WTC11 (cell line): ENCODE measurements at regions not wholly inside any gene's neighbourhood (a gene's known extent, or its start where the extent isn't known, plus 50 kb on each side); places are given as distances from the start of the nearest gene placed in this dataset.

ENCODE experiments used
- ATAC-seq: fragments of 200-7000 bp; cut with Tn5 transposase; 2 replicates; pipeline ENCODE4 v1.10.0; 2021; ENCODE audit warnings: mild to moderate bottlenecking, moderate library complexity
- CTCF ChIA-PET: fragments of 300-600 bp; sonication (Branson Sonifier 250); formaldehyde crosslinking; loops from one replicate; lab custom pipeline; 2021; ENCODE audit warnings: antibody characterized with exemption; lab: Charles Lee
- POLR2A ChIA-PET: fragments of 350-600 bp; sonication (Branson Sonifier 250); formaldehyde crosslinking; loops from one replicate; lab custom pipeline; 2021; ENCODE audit warnings: antibody characterized with exemption; lab: Charles Lee
- DNase-seq: peaks from one replicate; pipeline ENCODE4 v3.0.0; 2021; ENCODE audit warnings: low spot score
- H3K27ac Mint-ChIP-seq: 2 replicates; pipeline ENCODE4 v1.8.0; 2021; ENCODE audit warnings: mixed read lengths
- H3K27me3 Mint-ChIP-seq: 2 replicates; pipeline ENCODE4 v1.8.0; 2021; ENCODE audit warnings: low read depth, mild to moderate bottlenecking, moderate library complexity, mixed read lengths
- H3K36me3 Mint-ChIP-seq: 2 replicates; pipeline ENCODE4 v1.8.0; 2021; ENCODE audit warnings: mixed read lengths
- H3K4me1 Mint-ChIP-seq: 2 replicates; pipeline ENCODE4 v1.8.0; 2022; ENCODE audit warnings: mixed read lengths
- H3K4me3 Mint-ChIP-seq: 2 replicates; pipeline ENCODE4 v1.8.0; 2021; ENCODE audit warnings: mild to moderate bottlenecking, moderate library complexity, mixed read lengths
- H3K9me3 Mint-ChIP-seq: 2 replicates; pipeline ENCODE4 v1.8.0; 2021; ENCODE audit warnings: mixed read lengths
- AFF4 ChIP-seq: sonication (generic); formaldehyde crosslinking; IDR thresholded peaks from 2 replicates; pipeline ENCODE4 v1.8.1; 2023; ENCODE audit warnings: mild to moderate bottlenecking, missing genetic modification reagents, borderline replicate concordance
- ATF2 ChIP-seq: sonication (generic); formaldehyde crosslinking; IDR thresholded peaks from 2 replicates; pipeline ENCODE4 v1.8.1; 2022; ENCODE audit warnings: low read depth, missing genetic modification reagents, borderline replicate concordance
- CBFB ChIP-seq: sonication (generic); formaldehyde crosslinking; IDR thresholded peaks from 2 replicates; pipeline ENCODE4 v1.8.1; 2022; ENCODE audit warnings: mild to moderate bottlenecking, low read depth, missing genetic modification reagents
- CREB1 ChIP-seq: sonication (generic); formaldehyde crosslinking; IDR thresholded peaks from 2 replicates; pipeline ENCODE4 v1.8.0; 2023; ENCODE audit warnings: mild to moderate bottlenecking, missing genetic modification reagents
- CREM ChIP-seq: sonication (generic); formaldehyde crosslinking; IDR thresholded peaks from 2 replicates; pipeline ENCODE4 v1.8.1; 2022; ENCODE audit warnings: mild to moderate bottlenecking, missing genetic modification reagents, moderate library complexity
- E2F4 ChIP-seq: sonication (generic); formaldehyde crosslinking; IDR thresholded peaks from 2 replicates; pipeline ENCODE4 v1.8.1; 2022; ENCODE audit warnings: low read depth, mild to moderate bottlenecking, moderate library complexity, missing genetic modification reagents, borderline replicate concordance
- FOXJ3 ChIP-seq: sonication (generic); formaldehyde crosslinking; IDR thresholded peaks from 2 replicates; pipeline ENCODE4 v1.9.0; 2021; ENCODE audit warnings: missing genetic modification reagents, mild to moderate bottlenecking, borderline replicate concordance
- IRF1 ChIP-seq: sonication (generic); formaldehyde crosslinking; IDR thresholded peaks from 2 replicates; pipeline ENCODE4 v1.8.0; 2023; ENCODE audit warnings: missing genetic modification reagents
- JAZF1 ChIP-seq: fragments of 250-450 bp; sonication (Bioruptor Pico); IDR thresholded peaks from 2 replicates; pipeline ENCODE4 v1.9.0; 2021; ENCODE audit warnings: moderate library complexity, mild to moderate bottlenecking, inconsistent platforms
- JUN ChIP-seq: sonication (generic); formaldehyde crosslinking; IDR thresholded peaks from 2 replicates; pipeline ENCODE4 v1.8.0; 2023; ENCODE audit warnings: mild to moderate bottlenecking, missing genetic modification reagents
- KAT7 ChIP-seq: sonication (generic); formaldehyde crosslinking; IDR thresholded peaks from 2 replicates; pipeline ENCODE4 v1.8.1; 2023; ENCODE audit warnings: missing genetic modification reagents, mild to moderate bottlenecking, borderline replicate concordance
- MLX ChIP-seq: sonication (generic); formaldehyde crosslinking; IDR thresholded peaks from 2 replicates; pipeline ENCODE4 v1.8.1; 2023; ENCODE audit warnings: mild to moderate bottlenecking, missing genetic modification reagents, moderate library complexity
- NR3C1 ChIP-seq: sonication (generic); formaldehyde crosslinking; conservative IDR thresholded peaks from 2 replicates; pipeline ENCODE4 v1.8.1; 2023; ENCODE audit warnings: low read depth, mild to moderate bottlenecking, missing genetic modification reagents
- RELA ChIP-seq: sonication (generic); formaldehyde crosslinking; IDR thresholded peaks from 2 replicates; pipeline ENCODE4 v1.8.1; 2022; ENCODE audit warnings: missing genetic modification reagents, mild to moderate bottlenecking, borderline replicate concordance
- STAT6 ChIP-seq: sonication (generic); formaldehyde crosslinking; conservative IDR thresholded peaks from 2 replicates; pipeline ENCODE4 v1.8.1; 2023; ENCODE audit warnings: mild to moderate bottlenecking, low read depth, missing genetic modification reagents, moderate library complexity
- TEAD1 ChIP-seq: sonication (generic); formaldehyde crosslinking; IDR thresholded peaks from 2 replicates; pipeline ENCODE4 v1.8.0; 2022; ENCODE audit warnings: mild to moderate bottlenecking, missing genetic modification reagents
- USF1 ChIP-seq: sonication (generic); formaldehyde crosslinking; IDR thresholded peaks from 2 replicates; pipeline ENCODE4 v1.8.0; 2022; ENCODE audit warnings: mild to moderate bottlenecking, missing genetic modification reagents
- ZBTB21 ChIP-seq: sonication (generic); formaldehyde crosslinking; IDR thresholded peaks from 2 replicates; pipeline ENCODE4 v1.8.1; 2023; ENCODE audit warnings: mild to moderate bottlenecking, missing genetic modification reagents, borderline replicate concordance
- ZNF263 ChIP-seq: sonication (generic); formaldehyde crosslinking; IDR thresholded peaks from 2 replicates; pipeline ENCODE4 v1.8.1; 2022; ENCODE audit warnings: low read depth, mild to moderate bottlenecking, moderate library complexity, missing genetic modification reagents
- ZNF425 ChIP-seq: fragments of 250-450 bp; sonication (Bioruptor Pico); conservative IDR thresholded peaks from 2 replicates; pipeline ENCODE4 v1.9.0; 2021; ENCODE audit warnings: mild to moderate bottlenecking
- ZNF671 ChIP-seq: fragments of 250-450 bp; sonication (Bioruptor Pico); IDR thresholded peaks from 2 replicates; pipeline ENCODE4 v1.8.0; 2021; ENCODE audit warnings: mild to moderate bottlenecking

GRCh38 chr7:51660516-51660915 is 343.9 kb upstream of the COBL start:
- POLR2A ChIA-PET, result no interaction called here
- TF ChIP-seq FOXJ3, result no peak
- Mint-ChIP-seq H3K4me3 (no peak overlapping the region), H3K4me1 (peaks cover 3% of the 10 kb centered on the region; the same call in 1 of the 2 replicates), H3K27me3 (no peaks in the 10 kb centered on the region), H3K27ac (no peak overlapping the region), H3K9me3 (no peaks in the 10 kb centered on the region), H3K36me3 (no peaks in the 10 kb centered on the region)
- ATAC-seq, result no peak
- no peak for DNase-seq
- CTCF ChIA-PET, result no interaction called here

GRCh38 chr7:51658684-51659083 is 342.1 kb upstream of the COBL start:
- ChIA-PET POLR2A (interaction anchor here (0.7 kb wide), 1 partner anchor 10 kb away, joined by 6 read pairs; no protein-coding TSS in a partner anchor), CTCF (no interaction called here)
- no peaks in the 10 kb centered on the region for H3K4me1 Mint-ChIP-seq
- ATAC-seq, result no peak
- no peak overlapping the region for H3K27ac Mint-ChIP-seq
- H3K27me3 Mint-ChIP-seq, result no peaks in the 10 kb centered on the region
- H3K4me3 Mint-ChIP-seq, result no peak overlapping the region
- no peaks in the 10 kb centered on the region for H3K9me3 Mint-ChIP-seq
- TF ChIP-seq MLX (no peak), KAT7 (CRISPR knock-in tag) (no peak), AFF4 (CRISPR knock-in tag) (no peak), CBFB (CRISPR knock-in tag) (no peak), JUN (CRISPR knock-in tag) (no peak), IRF1 (CRISPR knock-in tag) (no peak), ZNF671 (CRISPR knock-in tag) (no peak), CREB1 (no peak), E2F4 (CRISPR knock-in tag) (no peak), RELA (no peak), ZBTB21 (CRISPR knock-in tag) (no peak), NR3C1 (CRISPR knock-in tag) (no peak), ZNF425 (no peak), CREM (CRISPR knock-in tag) (no peak), JAZF1 (CRISPR knock-in tag) (no peak), USF1 (CRISPR knock-in tag) (no peak), ATF2 (CRISPR knock-in tag) (no peak), TEAD1 (CRISPR knock-in tag) (no peak), STAT6 (no peak), ZNF263 (CRISPR knock-in tag) (no peak)
- TF ChIP-seq, all 79 proteins: peak for 0
- DNase-seq, result no peak
- no peaks in the 10 kb centered on the region for H3K36me3 Mint-ChIP-seq
